ENCODE measurements at regions not wholly inside any gene's neighbourhood (a gene's known extent, or its start where the extent isn't known, plus 50 kb on each side); places are given as distances from the start of the nearest gene placed in this dataset.

- H3K18ac ChIP-seq (ENCODE audit: extremely low read depth, low read length) = no peak overlapping the region
- H3K56ac ChIP-seq (replicated peaks; ENCODE audit: insufficient read length, low read depth, low read length) = no peak overlapping the region
- H3K79me1 ChIP-seq (ENCODE audit: low read depth, low read length) = no peaks in the 10 kb centered on the region
- no peak overlapping the region for H4K91ac ChIP-seq (replicated peaks; ENCODE audit: insufficient read length, low read length)
- ChIA-PET POLR2A (ENCODE audit: partially characterized antibody) (no interaction called here), CTCF (ENCODE audit: partially characterized antibody) (interaction anchor here (1.0 kb wide), 1 partner anchor 17 kb away, joined by 3 read pairs; no protein-coding TSS in a partner anchor)
- no peak overlapping the region for H3K14ac ChIP-seq (ENCODE audit: insufficient read length)
- FAIRE-seq = no peak
- WGBS, 2 experiments (ENCODE audit: extremely low coverage in 1 of 2, insufficient coverage in 1 of 2, insufficient read length in 1 of 2, insufficient replicate concordance in 2 of 2, low coverage in 1 of 2, low lambda C conversion rate in 2 of 2, missing lambda C conversion rate in 1 of 2) = 91% methylated on average over 5 of the region's 5 CpGs; no CpG with 5 or more reads in 1 of the 2 experiments
- H3K23me2 ChIP-seq (ENCODE audit: low read depth, low read length) = no peaks in the 10 kb centered on the region
- no peaks in the 10 kb centered on the region for H3K9me3 ChIP-seq (ENCODE audit: insufficient read depth in 2 of 2, low read depth in 1 of 2, low read length in 1 of 2)
- H2BK12ac ChIP-seq (ENCODE audit: low read depth, low read length) = no peak overlapping the region
- H4K20me1 ChIP-seq (replicated peaks in 1 of 2; ENCODE audit: control insufficient read depth in 1 of 2, insufficient read depth in 2 of 2, low read length in 2 of 2) = no peaks in the 10 kb centered on the region
- H2BK5ac ChIP-seq (ENCODE audit: low read depth, low read length) = no peak overlapping the region
- H2AK5ac ChIP-seq (ENCODE audit: low read depth, low read length) = no peak overlapping the region
- no peak overlapping the region for H2BK15ac ChIP-seq (ENCODE audit: low read length)
- H2AFZ ChIP-seq (ENCODE audit: low read length) = no peak overlapping the region
- no peak overlapping the region for H3K27ac ChIP-seq (ENCODE audit: low read depth, low read length)
- no peaks in the 10 kb centered on the region for H3K36me3 ChIP-seq (ENCODE audit: control insufficient read depth in 2 of 4, insufficient read depth in 4 of 4, low read length in 3 of 4)
- H3K4me3 ChIP-seq (ENCODE audit: extremely low read depth in 1 of 4, insufficient read depth in 2 of 4, low read depth in 3 of 4, low read length in 4 of 4) = no peak overlapping the region
- H4K5ac ChIP-seq (ENCODE audit: insufficient read length, low read depth, low read length) = no peak overlapping the region
- no peak overlapping the region for H4K8ac ChIP-seq (ENCODE audit: extremely low read depth, insufficient read depth, low read length)
- no peak overlapping the region for H3K4me2 ChIP-seq (ENCODE audit: insufficient read depth in 1 of 2, low read depth in 2 of 2, low read length in 2 of 2)
- no peak overlapping the region for H3K9ac ChIP-seq (replicated peaks in 1 of 4; ENCODE audit: extremely low read depth in 1 of 4, low read depth in 3 of 4, low read length in 3 of 4)
- H3K23ac ChIP-seq (ENCODE audit: insufficient read length) = no peak overlapping the region
- H3K4ac ChIP-seq (replicated peaks; ENCODE audit: insufficient read length, low read depth, low read length) = no peak overlapping the region
- no peaks in the 10 kb centered on the region for H3K27me3 ChIP-seq (replicated peaks in 1 of 4; ENCODE audit: control insufficient read depth in 3 of 4, extremely low read depth in 1 of 4, insufficient read depth in 3 of 4, low read length in 3 of 4)
- H3K4me1 ChIP-seq (replicated peaks in 1 of 4; ENCODE audit: control insufficient read depth in 3 of 4, insufficient read depth in 4 of 4, low read length in 3 of 4) = no peaks in the 10 kb centered on the region
- no peak overlapping the region for H2BK120ac ChIP-seq (replicated peaks; ENCODE audit: low read depth, low read length)
- no peak for DNase-seq (ENCODE audit: low read depth in 1 of 2, low spot score in 2 of 2)
- H2BK20ac ChIP-seq (ENCODE audit: low read length) = no peak overlapping the region
- H3K79me2 ChIP-seq (ENCODE audit: control insufficient read depth in 1 of 2, insufficient read depth in 2 of 2, low read length in 2 of 2) = no peaks in the 10 kb centered on the region
- TF ChIP-seq SIRT6 (IDR thresholded peaks at IDR 0.05; ENCODE audit: low read length) = no peak
- TF ChIP-seq HDAC6 (IDR thresholded peaks at IDR 0.05; ENCODE audit: low read depth, low read length) = no peak
- no peak for TF ChIP-seq PHF8 (conservative IDR thresholded peaks at IDR 0.05; ENCODE audit: low read depth, low read length)
- no peak for TF ChIP-seq SUZ12 (IDR thresholded peaks at IDR 0.05; ENCODE audit: low read length)
- TF ChIP-seq, protein P1, sequence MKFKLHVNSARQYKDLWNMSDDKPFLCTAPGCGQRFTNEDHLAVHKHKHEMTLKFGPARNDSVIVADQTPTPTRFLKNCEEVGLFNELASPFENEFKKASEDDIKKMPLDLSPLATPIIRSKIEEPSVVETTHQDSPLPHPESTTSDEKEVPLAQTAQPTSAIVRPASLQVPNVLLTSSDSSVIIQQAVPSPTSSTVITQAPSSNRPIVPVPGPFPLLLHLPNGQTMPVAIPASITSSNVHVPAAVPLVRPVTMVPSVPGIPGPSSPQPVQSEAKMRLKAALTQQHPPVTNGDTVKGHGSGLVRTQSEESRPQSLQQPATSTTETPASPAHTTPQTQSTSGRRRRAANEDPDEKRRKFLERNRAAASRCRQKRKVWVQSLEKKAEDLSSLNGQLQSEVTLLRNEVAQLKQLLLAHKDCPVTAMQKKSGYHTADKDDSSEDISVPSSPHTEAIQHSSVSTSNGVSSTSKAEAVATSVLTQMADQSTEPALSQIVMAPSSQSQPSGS (IDR thresholded peaks at IDR 0.05; ENCODE audit: low read length) = no peak
- TF ChIP-seq ASH2L (IDR thresholded peaks at IDR 0.05; ENCODE audit: low read length) = no peak
- TF ChIP-seq KDM1A (IDR thresholded peaks at IDR 0.05; ENCODE audit: borderline replicate concordance, low read length) = no peak
- no peak for TF ChIP-seq TBP (IDR thresholded peaks at IDR 0.05; ENCODE audit: low read depth, low read length)
- TF ChIP-seq KDM4A (IDR thresholded peaks at IDR 0.05; ENCODE audit: low read depth, low read length, severe bottlenecking) = no peak
- no peak for TF ChIP-seq TAF7 (optimal IDR thresholded peaks at IDR 0.05; ENCODE audit: borderline replicate concordance, low read depth, low read length)
- no peak for TF ChIP-seq POLR2AphosphoS5 (IDR thresholded peaks at IDR 0.05; ENCODE audit: low read depth, low read length)
- TF ChIP-seq EGR1 (IDR thresholded peaks at IDR 0.05; ENCODE audit: borderline replicate concordance, low read depth, low read length) = no peak
- no peak for TF ChIP-seq RXRA (IDR thresholded peaks at IDR 0.05; ENCODE audit: insufficient read depth, low read depth, low read length)
- TF ChIP-seq SP2 (IDR thresholded peaks at IDR 0.05; ENCODE audit: low read length) = no peak
- no peak for TF ChIP-seq TEAD4 (IDR thresholded peaks at IDR 0.05; ENCODE audit: low read depth, low read length)
These were observed 155.6 kb upstream of the IFNG-AS1 start for GRCh38 chr12:67833602-67834001.

All from H1 (cell line).